Hepatocyte (in vitro differentiated cells): ENCODE measurements at regions not wholly inside any gene's neighbourhood (a gene's known extent, or its start where the extent isn't known, plus 50 kb on each side); places are given as distances from the start of the nearest gene placed in this dataset.

Source experiments
- DNase-seq: peaks from one replicate; pipeline ENCODE4 v3.0.0-alpha.2; 2016; ENCODE audit warnings: low spot score
- H2AFZ ChIP-seq: fragments of 200-600 bp; sonication (generic); 2 replicates; pipeline ENCODE4 v1.6.0; 2016; ENCODE audit warnings: antibody characterized with exemption, mild to moderate bottlenecking
- H3K27ac ChIP-seq: fragments of 200-600 bp; sonication (generic); 2 replicates; pipeline ENCODE4 v1.5.1; 2016; ENCODE audit warnings: mild to moderate bottlenecking
- H3K27me3 ChIP-seq: fragments of 200-600 bp; sonication (generic); 2 replicates; pipeline ENCODE4 v1.6.1; 2016
- H3K36me3 ChIP-seq: fragments of 200-600 bp; sonication (generic); replicated peaks from 2 replicates; pipeline ENCODE4 v1.5.1; 2016; ENCODE audit warnings: low read depth; ENCODE audit not compliant: insufficient read depth
- H3K4me1 ChIP-seq: fragments of 200-600 bp; sonication (generic); 2 replicates; pipeline ENCODE4 v1.5.1; 2016; ENCODE audit warnings: mild to moderate bottlenecking, moderate library complexity; ENCODE audit not compliant: insufficient read depth
- H3K4me2 ChIP-seq: fragments of 200-600 bp; sonication (generic); 2 replicates; pipeline ENCODE4 v1.6.0; 2016
- H3K4me3 ChIP-seq: fragments of 200-600 bp; sonication (generic); 2 replicates; pipeline ENCODE4 v1.5.1; 2016; ENCODE audit warnings: mild to moderate bottlenecking
- H3K79me2 ChIP-seq: fragments of 200-600 bp; sonication (generic); 2 replicates; pipeline ENCODE4 v1.6.0; 2017; ENCODE audit warnings: mild to moderate bottlenecking
- H3K9me2 ChIP-seq: fragments of 200-600 bp; sonication (generic); replicated peaks from 2 replicates; pipeline ENCODE4 v1.6.0; 2017; ENCODE audit warnings: mild to moderate bottlenecking; ENCODE audit not compliant: insufficient read depth
- H3K9me3 ChIP-seq: fragments of 200-600 bp; sonication (generic); 2 replicates; pipeline ENCODE4 v1.5.1; 2016; ENCODE audit warnings: low read depth, mild to moderate bottlenecking
- H4K20me1 ChIP-seq: fragments of 200-600 bp; sonication (generic); 2 replicates; pipeline ENCODE4 v1.6.0; 2016; ENCODE audit warnings: mild to moderate bottlenecking; ENCODE audit not compliant: insufficient read depth, poor library complexity, severe bottlenecking
- CTCF ChIP-seq: fragments of 200-600 bp; sonication (generic); IDR thresholded peaks from 2 replicates; pipeline ENCODE4 v1.5.1; 2016; ENCODE audit warnings: antibody characterized with exemption, mild to moderate bottlenecking; ENCODE audit not compliant: poor library complexity
- EZH2 ChIP-seq: fragments of 200-600 bp; sonication (generic); IDR thresholded peaks from 2 replicates; pipeline ENCODE4 v1.6.1; 2016; ENCODE audit warnings: antibody characterized with exemption, mild to moderate bottlenecking, borderline replicate concordance
- EZH2phosphoT487 ChIP-seq: fragments of 200-600 bp; sonication (generic); IDR thresholded peaks from one replicate; pipeline ENCODE4 v1.6.1; 2018; ENCODE audit warnings: antibody characterized with exemption, mild to moderate bottlenecking, low read depth, moderate library complexity; ENCODE audit not compliant: unreplicated experiment, severe bottlenecking
- WGBS: methylation state at CpG from one replicate; pipeline ENCODE4 v1.1.6; 2016; ENCODE audit warnings: low lambda C conversion rate; ENCODE audit errors: missing lambda C conversion rate; 5-methylcytosine and 5-hydroxymethylcytosine counted together

- 97% methylated on average over 1 of the region's 1 CpG for WGBS
- TF ChIP-seq CTCF (no peak), EZH2 (no peak), EZH2phosphoT487 (no peak)
- DNase-seq: no peak
- no peak overlapping the region for H2AFZ ChIP-seq
- H3K79me2 ChIP-seq: no peaks in the 10 kb centered on the region
- no peak overlapping the region for H3K4me2 ChIP-seq
- H3K27ac ChIP-seq: no peak overlapping the region
- H3K27me3 ChIP-seq: peaks cover 1% of the 10 kb centered on the region
- H3K9me2 ChIP-seq: no peaks in the 10 kb centered on the region
- no peaks in the 10 kb centered on the region for H4K20me1 ChIP-seq
- no peaks in the 10 kb centered on the region for H3K36me3 ChIP-seq
- H3K4me1 ChIP-seq: no peaks in the 10 kb centered on the region
- H3K4me3 ChIP-seq: no peak overlapping the region
- H3K9me3 ChIP-seq: no peaks in the 10 kb centered on the region
Observed at GRCh38 chr1:186750257-186750656, 70.0 kb upstream of the PTGS2 start.

GRCh38 chr1:186749820-186750219, 69.6 kb upstream of the PTGS2 start:
- Histone ChIP-seq H3K27ac (no peak overlapping the region), H4K20me1 (no peaks in the 10 kb centered on the region)
- no peak for DNase-seq

GRCh38 chr1:186747661-186748060, 67.4 kb upstream of the PTGS2 start:
- Histone ChIP-seq H3K9me2 (no peaks in the 10 kb centered on the region), H3K4me3 (no peak overlapping the region), H3K36me3 (no peaks in the 10 kb centered on the region), H3K79me2 (no peaks in the 10 kb centered on the region), H3K9me3 (no peaks in the 10 kb centered on the region), H3K4me1 (no peaks in the 10 kb centered on the region), H3K27me3 (peaks cover 3% of the 10 kb centered on the region), H3K27ac (no peak overlapping the region), H3K4me2 (no peak overlapping the region), H2AFZ (no peak overlapping the region), H4K20me1 (no peaks in the 10 kb centered on the region)
- TF ChIP-seq EZH2: no peak
- TF ChIP-seq EZH2phosphoT487: no peak
- no peak for TF ChIP-seq CTCF
- no peak for DNase-seq
- WGBS: 91% methylated on average over 2 of the region's 2 CpGs

More at GRCh38 chr1:186749820-186750219, 69.6 kb upstream of the PTGS2 start:
- WGBS: 83% methylated on average over 3 of the region's 3 CpGs
- H3K4me1 ChIP-seq: no peaks in the 10 kb centered on the region
- H3K36me3 ChIP-seq: no peaks in the 10 kb centered on the region
- no peaks in the 10 kb centered on the region for H3K79me2 ChIP-seq
- H3K9me3 ChIP-seq: no peaks in the 10 kb centered on the region
- no peak overlapping the region for H3K4me2 ChIP-seq
- H3K4me3 ChIP-seq: no peak overlapping the region
- H3K9me2 ChIP-seq: no peaks in the 10 kb centered on the region
- TF ChIP-seq CTCF (no peak), EZH2 (no peak)
- peaks cover 3% of the 10 kb centered on the region for H3K27me3 ChIP-seq
- no peak overlapping the region for H2AFZ ChIP-seq
